GM12872 (cell line): ENCODE measurements at regions not wholly inside any gene's neighbourhood (a gene's known extent, or its start where the extent isn't known, plus 50 kb on each side); places are given as distances from the start of the nearest gene placed in this dataset.

Experiments used
- CTCF ChIP-seq: IDR thresholded peaks from 3 replicates; pipeline ENCODE4 v1.5.1; 2011; ENCODE audit warnings: low read depth, mild to moderate bottlenecking, low read length, moderate library complexity; ENCODE audit not compliant: insufficient read depth

DNA sequence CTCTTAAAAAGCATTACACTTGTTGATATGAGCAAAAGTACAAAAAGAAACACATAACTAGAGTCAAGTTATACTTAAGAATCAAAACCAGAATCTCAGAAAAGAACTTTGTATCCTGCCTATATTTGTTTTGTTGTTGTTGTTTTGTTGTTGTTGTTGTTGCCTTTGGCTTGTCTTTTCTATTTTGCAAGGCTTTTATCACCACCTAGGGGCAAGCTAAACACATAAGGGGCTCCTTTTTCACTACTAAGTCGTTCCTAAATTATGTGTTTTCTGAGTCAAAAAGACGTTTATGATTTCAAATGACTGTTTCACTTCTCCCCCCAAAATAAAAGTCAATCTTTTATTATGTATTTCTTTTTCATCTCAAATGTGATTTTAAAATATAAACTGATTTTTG is 250.2 kb downstream of the RBM26 start:
- TF ChIP-seq CTCF, result no peak

DNA sequence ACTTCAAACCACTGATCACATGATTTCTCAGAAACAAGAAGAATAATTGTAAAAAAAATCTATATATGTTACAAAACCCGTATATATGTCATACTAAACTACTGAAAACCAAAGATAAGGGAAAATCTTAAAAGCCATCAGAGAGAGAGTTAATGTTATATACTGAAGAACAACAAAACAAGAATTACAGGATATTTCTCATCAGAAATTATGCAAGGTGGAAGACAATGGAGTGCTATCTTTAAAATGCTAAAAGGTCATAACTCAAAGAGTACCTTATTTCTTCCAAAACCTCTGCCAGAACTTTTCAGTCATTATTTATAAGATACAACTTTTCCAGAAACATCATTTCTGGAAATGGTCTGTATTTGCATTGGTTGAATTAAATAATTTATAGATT is 256.8 kb downstream of the RBM26 start:
- no peak for TF ChIP-seq CTCF

- TF ChIP-seq CTCF, result no peak
Measured at GRCh38 chr13:79141082-79141481, 265.0 kb downstream of the RBM26 start.

DNA sequence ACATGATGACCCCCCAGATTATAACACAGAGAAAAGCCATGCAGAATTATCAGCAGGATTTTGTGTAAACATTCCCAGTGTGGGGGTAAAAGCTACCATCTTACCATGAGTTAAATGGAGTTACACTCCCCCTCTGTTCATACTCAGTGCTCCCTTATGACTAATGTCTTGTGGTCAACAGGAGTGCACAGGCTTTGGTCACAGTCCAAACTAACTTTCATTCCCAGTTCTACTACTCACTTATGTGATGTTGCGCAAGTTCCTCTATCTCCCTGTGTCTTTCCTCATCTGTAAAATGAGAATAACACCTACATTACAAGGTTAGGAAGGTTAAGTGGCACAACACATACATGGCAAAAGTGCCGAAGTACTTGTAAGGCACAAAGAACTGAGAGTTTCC is 277.9 kb downstream of the RBM26 start:
- no peak for TF ChIP-seq CTCF

DNA sequence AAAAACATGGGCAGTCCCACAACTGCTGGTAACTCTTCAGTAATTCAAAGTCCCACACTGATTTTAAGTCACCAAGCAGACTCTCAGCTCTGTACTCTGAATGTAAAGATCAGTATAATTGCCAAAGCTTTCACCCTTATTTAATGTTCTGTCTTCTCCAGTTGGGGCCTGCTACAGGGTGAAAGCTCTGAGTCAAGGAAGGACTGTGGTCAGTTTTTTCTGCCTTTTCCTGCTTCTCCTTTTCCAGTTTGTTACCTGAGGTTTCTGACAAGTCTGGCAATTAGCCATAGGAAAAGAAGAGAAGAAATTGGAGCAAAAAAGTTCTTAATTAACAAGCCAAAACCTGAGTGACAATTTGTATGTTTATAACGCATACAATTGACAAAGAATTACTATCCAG is 279.3 kb downstream of the RBM26 start:
- TF ChIP-seq CTCF, result no peak

DNA sequence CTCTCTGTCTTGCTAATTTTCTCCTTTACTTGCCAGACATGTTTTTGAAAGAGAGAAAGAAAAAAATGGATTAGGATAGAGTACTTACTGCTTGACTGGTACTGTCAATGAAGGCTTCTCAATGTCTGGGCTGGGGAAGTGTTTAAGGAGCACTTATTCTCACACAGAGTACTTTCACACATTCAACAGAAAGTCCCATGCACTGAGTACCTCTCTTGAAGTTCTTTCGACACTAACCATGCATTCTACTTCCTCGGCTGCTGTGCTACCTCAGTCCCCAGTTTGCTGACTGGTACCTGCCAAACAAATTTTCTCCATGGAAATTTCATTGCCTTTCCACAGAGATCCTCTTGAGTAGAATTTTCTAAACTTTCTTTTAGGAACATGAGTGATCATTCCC is 281.9 kb downstream of the RBM26 start:
- TF ChIP-seq CTCF, result no peak

DNA sequence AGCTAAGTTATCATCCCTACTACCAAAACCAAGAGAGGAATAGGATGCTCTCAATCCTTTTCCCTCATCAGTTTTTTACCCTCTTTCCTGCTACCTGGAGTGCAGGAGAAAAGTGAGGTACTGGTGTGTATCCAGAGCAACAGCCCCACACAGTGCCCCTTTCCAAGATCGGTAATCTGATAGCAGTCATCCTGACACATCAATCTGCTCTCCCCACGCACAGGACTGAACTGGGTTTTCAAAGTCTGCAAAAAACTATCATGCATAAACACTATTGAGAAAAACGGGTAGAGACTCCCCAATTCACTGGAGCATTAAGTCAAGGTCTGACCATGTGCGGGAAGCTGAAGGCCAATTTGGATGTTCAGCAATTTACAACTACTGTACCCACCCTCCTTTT is 284.8 kb downstream of the RBM26 start:
- no peak for TF ChIP-seq CTCF

- TF ChIP-seq CTCF, result no peak
Measured at GRCh38 chr13:79119578-79120107, 286.4 kb downstream of the RBM26 start.
